Ovary (tissue), 7 donors: ENCODE measurements at regions not wholly inside any gene's neighbourhood (a gene's known extent, or its start where the extent isn't known, plus 50 kb on each side); places are given as distances from the start of the nearest gene placed in this dataset.

ENCODE experiments used
- DNase-seq, 5 donors: peaks; one replicate each; pipeline ENCODE4 v3.0.0-alpha.2; 2019 to 2020
- H3K27ac ChIP-seq, 2 donors: fragments of 200-600 bp; one replicate each; pipeline versions ENCODE4 v1.5.1 to v1.8.0; 2019 to 2022
- H3K27me3 ChIP-seq: fragments of 200-600 bp; one replicate; pipeline ENCODE4 v1.8.0; 2022
- H3K36me3 ChIP-seq: fragments of 200-600 bp; sonication (generic); one replicate; pipeline ENCODE4 v1.5.1; 2019
- H3K4me1 ChIP-seq: one replicate; pipeline ENCODE4 v1.8.1; 2013; ENCODE audit warnings: mild to moderate bottlenecking, moderate library complexity; ENCODE audit not compliant: insufficient read depth
- H3K4me3 ChIP-seq: fragments of 200-600 bp; sonication (generic); one replicate; pipeline ENCODE4 v1.5.1; 2017
- H3K9me3 ChIP-seq, 2 donors: fragments of 200-600 bp in 1 of 2; sonication (generic) in 1 of 2; one replicate each; pipeline versions ENCODE4 v1.5.1 to v1.8.1; 2013 to 2019; ENCODE audit warnings: mild to moderate bottlenecking in 1 of 2, moderate library complexity in 1 of 2
- CTCF ChIP-seq, 3 donors: fragments of 450-650 bp in 2 of 3; fragments of 200-600 bp in 1 of 3; IDR thresholded peaks; one replicate each; pipeline versions ENCODE4 v1.5.1 to v1.8.0; 2016 to 2022; ENCODE audit warnings: antibody characterized with exemption in 3 of 3, mild to moderate bottlenecking in 1 of 3
- EP300 ChIP-seq: sonication (generic); formaldehyde crosslinking; IDR thresholded peaks from one replicate; pipeline ENCODE4 v1.6.1; 2017; ENCODE audit warnings: antibody characterized with exemption
- POLR2A ChIP-seq: fragments of 450-650 bp; IDR thresholded peaks from one replicate; pipeline ENCODE4 v1.6.1; 2017; ENCODE audit warnings: antibody characterized with exemption, mild to moderate bottlenecking, moderate library complexity
- WGBS, 3 donors: extraction: QIAGEN DNeasy Blood & Tissue Kit in 1 of 3; methylation state at CpG; one replicate each; pipeline versions ENCODE4 v1.1.5 to v1.1.7; 2013 to 2017; 5-methylcytosine and 5-hydroxymethylcytosine counted together
- intact Hi-C, 4 donors: fragments of 100-400 bp; cut with DNase I; formaldehyde crosslinking; loops; one replicate each; pipeline versions ENCODE4 v1.11.0 to v1.15.1; 2022 to 2023
- donor health status: DM: no; HTN: no; CAD: no; lungs with moderate emphysema.
- donor health status: DM: no; HTN: no; CAD: no.
- donor health status: Bipolar disorder and iron deficiency.
- donor health status: DM: no; HTN: no; CAD: no.
- donor health status: DM: yes; HTN: yes; CAD: no.

DNA sequence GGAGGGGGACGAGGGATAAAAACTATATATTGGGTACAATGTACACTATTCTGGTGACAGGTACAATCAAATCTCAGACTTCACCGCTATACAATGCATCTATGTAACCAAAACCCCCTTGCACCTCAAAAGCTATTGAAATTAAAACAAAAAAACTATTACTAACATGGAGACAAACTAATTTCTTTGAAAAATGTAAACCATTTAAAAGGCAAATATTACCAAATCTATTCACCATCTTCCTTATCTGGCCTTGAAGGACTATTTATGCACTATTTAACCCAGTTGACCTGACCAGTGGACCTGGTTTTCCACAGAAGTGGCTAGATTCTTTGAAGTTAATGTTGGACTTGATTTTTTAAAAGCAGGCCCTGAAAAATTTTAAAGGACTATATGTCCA lies 212.3 kb upstream of the RPS6KA3 start:
- H3K4me1 ChIP-seq, result no peaks in the 10 kb centered on the region
- H3K9me3 ChIP-seq, result no peaks in the 10 kb centered on the region
- TF ChIP-seq POLR2A (no peak), CTCF (IDR thresholded peaks at IDR 0.05) (no peak), EP300 (no peak)
- H3K27me3 ChIP-seq, result no peaks in the 10 kb centered on the region
- H3K27ac ChIP-seq, result no peak overlapping the region
- no peak for DNase-seq
- H3K36me3 ChIP-seq, result no peaks in the 10 kb centered on the region
- 59 to 68% (median 64%) methylated on average over 2 of the region's 2 CpGs for WGBS, 3 donors
- intact Hi-C loops, result no loop called here
- no peak overlapping the region for H3K4me3 ChIP-seq

- Histone ChIP-seq H3K27me3 (no peaks in the 10 kb centered on the region), H3K27ac (no peak overlapping the region), H3K36me3 (no peaks in the 10 kb centered on the region), H3K4me1 (no peaks in the 10 kb centered on the region), H3K9me3 (no peaks in the 10 kb centered on the region), H3K4me3 (no peak overlapping the region)
- TF ChIP-seq CTCF (IDR thresholded peaks at IDR 0.05) (no peak), POLR2A (no peak), EP300 (no peak)
- WGBS, 3 donors, result 79 to 84% (median 81%) methylated on average over 8 of the region's 8 CpGs
- no peak for DNase-seq
- intact Hi-C loops, result no loop called here
Observed at GRCh38 chrX:20477836-20478524, 211.3 kb upstream of the RPS6KA3 start.

DNA sequence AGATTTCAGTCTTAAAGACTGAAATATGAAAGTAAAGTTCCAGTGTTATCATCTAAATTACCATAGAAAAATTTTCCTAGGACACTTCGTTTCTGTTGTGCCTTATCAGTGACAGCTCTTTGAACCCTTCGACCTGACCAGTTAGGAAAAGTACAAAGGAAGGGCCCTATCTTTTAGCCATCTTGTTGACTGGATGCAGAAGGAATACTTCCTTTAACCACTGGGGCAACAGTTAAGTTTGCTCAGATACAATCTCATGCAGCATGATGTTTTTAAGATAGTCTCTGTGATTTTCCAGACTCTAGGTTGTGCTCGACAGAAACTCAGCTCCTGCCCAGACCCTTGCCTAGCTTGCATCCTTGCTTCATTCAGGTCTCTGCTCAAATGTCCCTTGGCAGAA lies 210.5 kb upstream of the RPS6KA3 start:
- H3K9me3 ChIP-seq, result no peaks in the 10 kb centered on the region
- intact Hi-C loops, result no loop called here
- TF ChIP-seq POLR2A (no peak), EP300 (no peak), CTCF (IDR thresholded peaks at IDR 0.05) (no peak)
- no peak for DNase-seq
- no peaks in the 10 kb centered on the region for H3K36me3 ChIP-seq
- H3K27me3 ChIP-seq, result no peaks in the 10 kb centered on the region
- no peaks in the 10 kb centered on the region for H3K4me1 ChIP-seq
- no peak overlapping the region for H3K4me3 ChIP-seq
- WGBS, 3 donors, result 41 to 52% (median 49%) methylated on average over 3 of the region's 3 CpGs
- H3K27ac ChIP-seq, result no peak overlapping the region

GRCh38 chrX:20472620-20473258 lies 206.0 kb upstream of the RPS6KA3 start:
- Histone ChIP-seq H3K36me3 (no peaks in the 10 kb centered on the region), H3K9me3 (no peaks in the 10 kb centered on the region), H3K27me3 (no peaks in the 10 kb centered on the region), H3K27ac (no peak overlapping the region), H3K4me1 (no peaks in the 10 kb centered on the region), H3K4me3 (no peak overlapping the region)
- intact Hi-C loops, result no loop called here
- TF ChIP-seq EP300, result no peak
- TF ChIP-seq POLR2A, result no peak
- no peak for TF ChIP-seq CTCF (IDR thresholded peaks at IDR 0.05)
- WGBS, 3 donors, result 59 to 64% (median 59%) methylated on average over 4 of the region's 4 CpGs
- no peak for DNase-seq
